Spleen (tissue), 7 donors: ENCODE measurements at regions not wholly inside any gene's neighbourhood (a gene's known extent, or its start where the extent isn't known, plus 50 kb on each side); places are given as distances from the start of the nearest gene placed in this dataset.

Experiments used
- CTCF ChIP-seq, 11 experiments: fragments of 200-600 bp in 7 of 11; fragments of 450-650 bp in 4 of 11; sonication (generic) in 4 of 11; IDR thresholded peaks in 8 of 11; conservative IDR thresholded peaks in 3 of 11; 1 replicate in 7 of 11; 2 replicates in 4 of 11; pipeline versions ENCODE4 v1.4.0 to v1.8.0; 2016 to 2021; ENCODE audit warnings: antibody characterized with exemption in 11 of 11, inconsistent platforms in 4 of 11, mild to moderate bottlenecking in 1 of 11
- POLR2A ChIP-seq, 3 donors: fragments of 450-650 bp; IDR thresholded peaks; one replicate each; pipeline ENCODE4 v1.5.1; 2017; ENCODE audit warnings: antibody characterized with exemption in 3 of 3, mild to moderate bottlenecking in 1 of 3
- donor health status: DM: no; HTN: no; CAD: no; lungs with moderate emphysema.
- donor health status: DM: no; HTN: no; CAD: no.
- donor health status: DM: no; HTN: no; CAD: no.

- no peak for TF ChIP-seq CTCF (IDR thresholded peaks at IDR 0.05 in 8 of 11, conservative IDR thresholded peaks at IDR 0.05 in 3 of 11)
- no peak for TF ChIP-seq POLR2A (IDR thresholded peaks at IDR 0.05)
These were observed 208.1 kb downstream of the VAPA start for GRCh38 chr18:10121786-10122515.
